Loucy (cell line): ENCODE measurements at regions not wholly inside any gene's neighbourhood (a gene's known extent, or its start where the extent isn't known, plus 50 kb on each side); places are given as distances from the start of the nearest gene placed in this dataset.
A peak's percentile ranks its signal among the peaks of the same experiment; 100 is the strongest.
"Not testable (repeated sequence)": the region's sequence is repeated elsewhere in the genome, so short reads cannot be mapped to it uniquely, and the experiment has no call there.

Source experiments
- H2AFZ ChIP-seq: fragments of 200-600 bp; sonication (generic); 2 replicates; pipeline ENCODE4 v1.6.0; 2016; ENCODE audit warnings: antibody characterized with exemption, mild to moderate bottlenecking, low read length, moderate library complexity
- H3F3A ChIP-seq: fragments of 200-600 bp; 2 replicates; pipeline ENCODE4 v1.6.0; 2016; ENCODE audit warnings: antibody characterized with exemption, low read depth, mild to moderate bottlenecking
- H3K27me3 ChIP-seq: fragments of 200-600 bp; sonication (generic); 2 replicates; pipeline ENCODE4 v1.6.1; 2014; ENCODE audit warnings: low read length, mild to moderate bottlenecking; ENCODE audit not compliant: insufficient read depth, poor library complexity, severe bottlenecking
- H3K36me3 ChIP-seq: fragments of 200-600 bp; sonication (generic); 2 replicates; pipeline ENCODE4 v1.6.1; 2016; ENCODE audit warnings: low read length; ENCODE audit not compliant: insufficient read depth
- H3K4me1 ChIP-seq: fragments of 200-600 bp; sonication (generic); 2 replicates; pipeline ENCODE4 v1.5.1; 2014; ENCODE audit warnings: low read length, mild to moderate bottlenecking; ENCODE audit not compliant: insufficient read depth, poor library complexity, severe bottlenecking
- H3K4me2 ChIP-seq: fragments of 200-600 bp; sonication (generic); 2 replicates; pipeline ENCODE4 v1.6.0; 2014; ENCODE audit warnings: antibody characterized with exemption, low read length, low read depth, mild to moderate bottlenecking; ENCODE audit not compliant: poor library complexity, severe bottlenecking
- H3K4me3 ChIP-seq: fragments of 200-600 bp; sonication (generic); 2 replicates; pipeline ENCODE4 v1.5.1; 2014; ENCODE audit warnings: low read length, mild to moderate bottlenecking, mixed read lengths; ENCODE audit not compliant: poor library complexity, severe bottlenecking
- H3K79me2 ChIP-seq: fragments of 200-600 bp; sonication (generic); 2 replicates; pipeline ENCODE4 v1.6.1; 2014; ENCODE audit warnings: low read length; ENCODE audit not compliant: insufficient read depth
- H3K9ac ChIP-seq: fragments of 200-600 bp; sonication (generic); 2 replicates; pipeline ENCODE4 v1.6.0; 2014; ENCODE audit warnings: mild to moderate bottlenecking, low read depth, low read length, moderate library complexity; ENCODE audit not compliant: poor library complexity, severe bottlenecking
- H3K9me2 ChIP-seq: fragments of 200-600 bp; sonication (generic); replicated peaks from 2 replicates; pipeline ENCODE4 v1.6.1; 2016; ENCODE audit warnings: low read depth, low read length, mixed read lengths
- H3K9me3 ChIP-seq: fragments of 200-600 bp; sonication (generic); 2 replicates; pipeline ENCODE4 v1.6.1; 2014; ENCODE audit warnings: mild to moderate bottlenecking, antibody characterized with exemption, low read length, low read depth; ENCODE audit not compliant: insufficient read depth
- H4K20me1 ChIP-seq: fragments of 200-600 bp; sonication (generic); 2 replicates; pipeline ENCODE4 v1.6.0; 2014; ENCODE audit warnings: antibody characterized with exemption, low read length, mild to moderate bottlenecking; ENCODE audit not compliant: insufficient read depth, poor library complexity, severe bottlenecking
- EZH2phosphoT487 ChIP-seq: fragments of 200-600 bp; IDR thresholded peaks from 2 replicates; pipeline ENCODE4 v1.6.1; 2018; ENCODE audit warnings: antibody characterized with exemption, mild to moderate bottlenecking, moderate library complexity, borderline replicate concordance
- TF ChIP-seq, protein P1 (sequence below): fragments of 200-600 bp; sonication (generic); conservative IDR thresholded peaks from 2 replicates; pipeline ENCODE4 v1.5.1; 2014; ENCODE audit warnings: mild to moderate bottlenecking, antibody characterized with exemption, low read length

DNA sequence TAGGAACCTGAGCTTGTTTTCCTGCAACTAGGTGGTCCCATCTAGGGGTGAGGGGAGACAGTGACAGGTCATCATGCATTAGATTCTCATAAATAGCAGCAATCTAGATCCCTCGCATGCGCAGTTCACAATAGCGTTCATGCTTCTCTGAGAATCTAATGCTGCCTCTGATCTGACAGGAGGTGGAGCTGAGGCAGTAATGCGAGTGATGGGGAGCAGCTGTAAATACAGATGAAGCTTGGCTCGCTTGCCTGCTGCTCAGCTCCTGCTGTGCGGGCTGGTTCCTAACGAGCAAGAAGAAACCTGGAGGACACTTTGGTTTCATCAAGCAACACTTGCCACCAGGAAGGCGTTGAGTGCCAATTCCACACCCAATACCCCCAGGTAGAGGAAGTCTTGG lies 95.1 kb upstream of the OLIG2 start:
- Histone ChIP-seq H3K4me3 (no peak overlapping the region), H3K9me2 (no peaks in the 10 kb centered on the region), H3K4me2 (no peak overlapping the region), H3K4me1 (peaks cover 22% of the 10 kb centered on the region), H4K20me1 (no peaks in the 10 kb centered on the region), H2AFZ (no peak overlapping the region), H3K9ac (no peak overlapping the region), H3K9me3 (peaks cover 4% of the 10 kb centered on the region; the same call in 1 of the 2 replicates), H3K27me3 (no peaks in the 10 kb centered on the region), H3K36me3 (no peaks in the 10 kb centered on the region), H3K79me2 (no peaks in the 10 kb centered on the region), H3F3A (no peaks in the 10 kb centered on the region)
- TF ChIP-seq EZH2phosphoT487 = no peak
- TF ChIP-seq, protein P1, sequence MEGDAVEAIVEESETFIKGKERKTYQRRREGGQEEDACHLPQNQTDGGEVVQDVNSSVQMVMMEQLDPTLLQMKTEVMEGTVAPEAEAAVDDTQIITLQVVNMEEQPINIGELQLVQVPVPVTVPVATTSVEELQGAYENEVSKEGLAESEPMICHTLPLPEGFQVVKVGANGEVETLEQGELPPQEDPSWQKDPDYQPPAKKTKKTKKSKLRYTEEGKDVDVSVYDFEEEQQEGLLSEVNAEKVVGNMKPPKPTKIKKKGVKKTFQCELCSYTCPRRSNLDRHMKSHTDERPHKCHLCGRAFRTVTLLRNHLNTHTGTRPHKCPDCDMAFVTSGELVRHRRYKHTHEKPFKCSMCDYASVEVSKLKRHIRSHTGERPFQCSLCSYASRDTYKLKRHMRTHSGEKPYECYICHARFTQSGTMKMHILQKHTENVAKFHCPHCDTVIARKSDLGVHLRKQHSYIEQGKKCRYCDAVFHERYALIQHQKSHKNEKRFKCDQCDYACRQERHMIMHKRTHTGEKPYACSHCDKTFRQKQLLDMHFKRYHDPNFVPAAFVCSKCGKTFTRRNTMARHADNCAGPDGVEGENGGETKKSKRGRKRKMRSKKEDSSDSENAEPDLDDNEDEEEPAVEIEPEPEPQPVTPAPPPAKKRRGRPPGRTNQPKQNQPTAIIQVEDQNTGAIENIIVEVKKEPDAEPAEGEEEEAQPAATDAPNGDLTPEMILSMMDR = no peak

DNA sequence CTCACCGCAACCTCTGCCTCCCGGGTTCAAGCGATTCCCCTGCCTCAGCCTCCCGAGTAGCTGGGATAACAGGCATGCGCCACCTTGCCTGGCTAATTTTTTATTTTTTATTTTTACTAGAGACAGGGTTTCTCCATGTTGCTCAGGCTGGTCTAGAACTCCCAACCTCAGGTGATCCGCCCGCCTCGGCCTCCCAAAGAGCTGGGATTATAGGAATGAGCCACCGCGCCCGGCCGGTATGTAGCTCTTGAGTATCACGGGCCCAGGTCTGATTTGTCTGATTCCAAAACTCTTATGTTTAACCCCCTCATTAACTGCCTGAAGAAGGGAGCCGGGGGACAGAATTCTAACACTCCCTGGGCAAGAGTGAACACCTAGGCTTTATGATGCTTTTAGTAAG lies 91.7 kb upstream of the OLIG2 start:
- H3K36me3 ChIP-seq, H3F3A ChIP-seq, H3K9ac ChIP-seq, H3K79me2 ChIP-seq, H4K20me1 ChIP-seq, H3K9me2 ChIP-seq, H3K4me3 ChIP-seq, H3K9me3 ChIP-seq, H3K27me3 ChIP-seq, H3K4me2 ChIP-seq, H2AFZ ChIP-seq: not testable (repeated sequence)
- peaks cover 22% of the 10 kb centered on the region for H3K4me1 ChIP-seq

DNA sequence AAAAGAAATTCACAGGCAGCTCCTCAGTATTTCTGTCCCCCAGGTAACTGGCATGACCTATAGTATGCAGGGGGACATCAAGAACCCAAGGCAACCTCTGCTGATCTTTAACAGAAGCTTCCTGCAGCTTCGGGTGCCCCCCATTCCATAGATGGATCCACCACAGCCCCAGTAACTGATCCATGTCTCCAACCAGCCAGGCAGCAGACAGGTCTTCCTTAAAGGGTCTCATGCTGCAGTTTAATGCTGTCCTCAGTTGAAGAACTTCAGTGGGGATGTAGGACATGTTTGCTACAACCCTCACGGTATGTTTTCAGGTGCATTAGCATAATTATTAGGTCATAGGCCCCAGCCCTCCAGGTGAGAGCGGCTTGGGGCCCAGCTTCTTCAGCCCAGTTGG lies 90.9 kb upstream of the OLIG2 start:
- Histone ChIP-seq H3K9me3 (no peaks in the 10 kb centered on the region), H3K27me3 (no peaks in the 10 kb centered on the region), H3K4me3 (no peak overlapping the region), H3K36me3 (no peaks in the 10 kb centered on the region), H3F3A (no peaks in the 10 kb centered on the region), H3K9me2 (no peaks in the 10 kb centered on the region), H3K4me2 (no peak overlapping the region), H2AFZ (no peak overlapping the region), H3K79me2 (no peaks in the 10 kb centered on the region), H3K4me1 (peaks cover 17% of the 10 kb centered on the region), H4K20me1 (no peaks in the 10 kb centered on the region), H3K9ac (no peak overlapping the region)
- TF ChIP-seq, protein P1 = no peak
- no peak for TF ChIP-seq EZH2phosphoT487

DNA sequence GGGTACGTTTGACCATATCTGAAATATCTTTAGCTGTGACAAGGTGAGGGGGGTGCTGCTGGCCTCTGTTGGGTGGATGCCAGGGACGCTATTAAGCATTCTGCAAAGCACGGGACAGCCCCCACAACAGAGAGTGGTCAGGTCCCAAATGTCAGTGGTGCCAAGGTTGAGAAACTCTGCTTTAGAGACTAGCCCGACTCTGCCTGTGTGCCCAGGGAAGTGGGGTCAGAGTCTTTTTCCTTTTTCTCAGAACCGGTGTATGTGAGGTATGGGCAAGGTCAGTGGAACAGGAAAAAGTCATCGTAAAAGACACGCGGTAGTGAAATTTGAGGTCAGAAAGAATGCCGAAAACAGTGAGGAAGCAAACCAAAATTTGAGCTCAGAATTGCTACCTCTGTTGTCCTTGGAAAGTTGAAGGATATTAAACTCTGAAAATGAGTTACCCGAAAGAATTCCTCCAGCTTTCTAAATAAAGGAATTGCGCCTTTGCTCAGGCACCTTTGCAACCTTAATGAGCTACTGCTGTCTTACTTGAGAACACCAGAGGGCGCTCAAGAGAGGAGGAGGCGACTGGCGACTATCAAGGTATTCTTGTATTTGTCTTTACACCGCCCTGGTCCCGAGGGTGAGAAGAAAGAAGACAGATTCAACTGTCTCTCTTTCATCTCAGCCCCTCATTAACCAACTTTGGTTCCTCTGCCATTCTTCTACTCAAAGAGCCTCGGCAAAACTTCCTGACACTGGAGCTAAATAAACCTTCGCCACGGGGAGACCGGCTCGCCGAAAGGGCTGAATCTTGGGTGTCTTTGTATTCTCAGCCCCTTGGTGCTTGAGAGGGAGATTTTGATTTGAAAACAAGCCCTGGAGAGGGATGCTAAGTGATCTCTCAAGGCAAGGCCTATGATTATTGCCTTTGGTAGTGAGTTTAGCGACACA lies 85.4 kb upstream of the OLIG2 start:
- peak overlapping the region; percentile 49; the same call in 1 of the 2 replicates for H2AFZ ChIP-seq
- H3K9ac ChIP-seq = no peak overlapping the region
- H3K79me2 ChIP-seq = no peaks in the 10 kb centered on the region
- no peak overlapping the region for H3K4me3 ChIP-seq
- H4K20me1 ChIP-seq = no peaks in the 10 kb centered on the region
- no peaks in the 10 kb centered on the region for H3K27me3 ChIP-seq
- no peaks in the 10 kb centered on the region for H3F3A ChIP-seq
- no peaks in the 10 kb centered on the region for H3K9me3 ChIP-seq
- peak overlapping the region; percentile 53 for H3K4me2 ChIP-seq
- H3K4me1 ChIP-seq = peaks cover 8% of the 10 kb centered on the region
- no peak for TF ChIP-seq EZH2phosphoT487
- TF ChIP-seq, protein P1 = peak; percentile 89
- H3K9me2 ChIP-seq = no peaks in the 10 kb centered on the region
- H3K36me3 ChIP-seq = no peaks in the 10 kb centered on the region
